Transverse colon (tissue), 3 donors: ENCODE measurements at regions not wholly inside any gene's neighbourhood (a gene's known extent, or its start where the extent isn't known, plus 50 kb on each side); places are given as distances from the start of the nearest gene placed in this dataset.

Experiments used
- EP300 ChIP-seq: sonication (generic); formaldehyde crosslinking; IDR thresholded peaks from one replicate; pipeline ENCODE4 v1.6.1; 2017; ENCODE audit warnings: antibody characterized with exemption, low read depth
- TF ChIP-seq, protein P1 (sequence below), 5 experiments: fragments of 200-600 bp in 3 of 5; fragments of 450-650 bp in 2 of 5; sonication (generic) in 3 of 5; IDR thresholded peaks; 1 replicate in 2 of 5; 2 replicates in 3 of 5; pipeline ENCODE4 v1.5.1; 2016 to 2017; ENCODE audit warnings: antibody characterized with exemption in 5 of 5, inconsistent platforms in 3 of 5, mild to moderate bottlenecking in 2 of 5, moderate library complexity in 1 of 5

DNA sequence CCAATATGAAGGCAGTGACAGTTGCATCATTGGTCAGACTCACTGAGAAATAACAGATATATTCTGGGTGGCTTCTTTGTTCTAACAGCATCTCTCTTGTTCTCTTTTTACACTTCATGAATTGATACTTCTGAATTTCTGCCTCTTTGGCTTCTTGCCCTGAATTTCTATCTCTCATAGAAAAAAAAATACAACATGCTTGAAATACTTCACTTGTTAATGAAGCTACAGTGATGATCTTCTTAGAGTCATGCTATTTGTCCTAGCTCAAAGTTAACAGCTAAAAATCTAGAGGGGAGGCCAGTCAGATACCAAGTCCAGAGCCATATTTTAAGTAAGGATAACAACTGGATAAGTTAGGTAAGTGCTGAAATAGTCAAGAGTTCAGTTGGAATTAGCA lies 597.2 kb upstream of the AGTR1 start:
- TF ChIP-seq, protein P1, sequence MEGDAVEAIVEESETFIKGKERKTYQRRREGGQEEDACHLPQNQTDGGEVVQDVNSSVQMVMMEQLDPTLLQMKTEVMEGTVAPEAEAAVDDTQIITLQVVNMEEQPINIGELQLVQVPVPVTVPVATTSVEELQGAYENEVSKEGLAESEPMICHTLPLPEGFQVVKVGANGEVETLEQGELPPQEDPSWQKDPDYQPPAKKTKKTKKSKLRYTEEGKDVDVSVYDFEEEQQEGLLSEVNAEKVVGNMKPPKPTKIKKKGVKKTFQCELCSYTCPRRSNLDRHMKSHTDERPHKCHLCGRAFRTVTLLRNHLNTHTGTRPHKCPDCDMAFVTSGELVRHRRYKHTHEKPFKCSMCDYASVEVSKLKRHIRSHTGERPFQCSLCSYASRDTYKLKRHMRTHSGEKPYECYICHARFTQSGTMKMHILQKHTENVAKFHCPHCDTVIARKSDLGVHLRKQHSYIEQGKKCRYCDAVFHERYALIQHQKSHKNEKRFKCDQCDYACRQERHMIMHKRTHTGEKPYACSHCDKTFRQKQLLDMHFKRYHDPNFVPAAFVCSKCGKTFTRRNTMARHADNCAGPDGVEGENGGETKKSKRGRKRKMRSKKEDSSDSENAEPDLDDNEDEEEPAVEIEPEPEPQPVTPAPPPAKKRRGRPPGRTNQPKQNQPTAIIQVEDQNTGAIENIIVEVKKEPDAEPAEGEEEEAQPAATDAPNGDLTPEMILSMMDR (IDR thresholded peaks at IDR 0.05) = no peak
- TF ChIP-seq EP300 = no peak
